A549 (cell line): ENCODE measurements at regions not wholly inside any gene's neighbourhood (a gene's known extent, or its start where the extent isn't known, plus 50 kb on each side); places are given as distances from the start of the nearest gene placed in this dataset.

ENCODE experiments used
- ATAC-seq, 2 experiments: fragments of 200-7000 bp in 1 of 2; fragments of >200 bp in 1 of 2; cut with Nextera tagmentation in 1 of 2; cut with Tn5 transposase in 1 of 2; 3 replicates each; pipeline versions ENCODE4 v1.8.0 to v1.9.1; 2018 to 2020; ENCODE audit warnings: mild to moderate bottlenecking in 1 of 2, moderate library complexity in 1 of 2
- CTCF ChIA-PET: fragments of 300-600 bp; sonication (Branson Sonifier 250); formaldehyde crosslinking; extraction: SDS; loops from one replicate; lab custom pipeline; 2021; ENCODE audit warnings: antibody characterized with exemption, inconsistent platforms; lab: Yijun Ruan, JAX
- POLR2A ChIA-PET: fragments of 350-600 bp; formaldehyde crosslinking; extraction: SDS; loops from one replicate; lab custom pipeline; 2021; ENCODE audit warnings: antibody characterized with exemption, inconsistent platforms; lab: Yijun Ruan, JAX
- DNase-seq, 2 experiments: peaks; one replicate each; pipeline versions ENCODE4 v3.0.0 to v3.0.0-alpha.2; 2011 to 2016; ENCODE audit warnings: low read depth in 1 of 2, low spot score in 1 of 2
- FAIRE-seq: peaks from 2 replicates; lab custom pipeline; 2011; peaks lifted over from hg19 to GRCh38; lab: Jason Lieb, UNC
- H3K27ac ChIP-seq, 2 experiments: fragments of >200 bp; sonication (Bioruptor Twin); formaldehyde crosslinking; 3 replicates each; pipeline ENCODE4 v1.5.1; 2016 to 2017
- H3K4me1 ChIP-seq: fragments of >200 bp; sonication (Bioruptor Twin); formaldehyde crosslinking; 3 replicates; pipeline ENCODE4 v1.6.1; 2016
- H3K4me2 ChIP-seq: fragments of >200 bp; sonication (Bioruptor Twin); formaldehyde crosslinking; 3 replicates; pipeline ENCODE4 v1.6.1; 2016
- H3K4me3 ChIP-seq: fragments of >200 bp; sonication (Bioruptor Twin); formaldehyde crosslinking; 3 replicates; pipeline ENCODE4 v1.5.1; 2016
- H3K9me3 ChIP-seq: fragments of >200 bp; sonication (Bioruptor Twin); formaldehyde crosslinking; 3 replicates; pipeline ENCODE4 v1.6.1; 2016
- CHD4 ChIP-seq: fragments of 200-600 bp; sonication (generic); IDR thresholded peaks from 2 replicates; pipeline ENCODE4 v1.6.1; 2016; ENCODE audit warnings: antibody characterized with exemption, mild to moderate bottlenecking, borderline replicate concordance
- CTCF ChIP-seq: fragments of >200 bp; sonication (Bioruptor Twin); formaldehyde crosslinking; IDR thresholded peaks from 3 replicates; pipeline ENCODE4 v1.5.1; 2016
- EP300 ChIP-seq, 2 experiments: fragments of >200 bp; sonication (Bioruptor Twin); formaldehyde crosslinking; IDR thresholded peaks; 2 replicates in 1 of 2; 3 replicates in 1 of 2; pipeline ENCODE4 v1.6.1; 2016 to 2017
- FOSB ChIP-seq: fragments of 250-450 bp; sonication (Bioruptor Pico); IDR thresholded peaks from 2 replicates; pipeline ENCODE4 v1.5.0; 2020; ENCODE audit warnings: mild to moderate bottlenecking, moderate library complexity
- HES2 ChIP-seq: fragments of >200 bp; sonication (Bioruptor Twin); formaldehyde crosslinking; IDR thresholded peaks from 2 replicates; pipeline ENCODE4 v1.6.1; 2016
- HEYL ChIP-seq: fragments of 250-450 bp; sonication (Bioruptor Pico); IDR thresholded peaks from 2 replicates; pipeline ENCODE4 v1.8.0; 2021; ENCODE audit warnings: mild to moderate bottlenecking, moderate library complexity
- KDM1A ChIP-seq: fragments of 200-600 bp; sonication (generic); IDR thresholded peaks from 2 replicates; pipeline ENCODE4 v1.6.1; 2016; ENCODE audit warnings: low read depth, mild to moderate bottlenecking
- MYC ChIP-seq: IDR thresholded peaks from 2 replicates; pipeline ENCODE4 v1.6.1; 2012; ENCODE audit warnings: mild to moderate bottlenecking, inconsistent platforms, low read length, improper control_type of control experiment, borderline replicate concordance
- PBX3 ChIP-seq: IDR thresholded peaks from 2 replicates; pipeline ENCODE4 v1.6.1; 2012
- RAD21 ChIP-seq, 2 experiments: fragments of >200 bp in 1 of 2; sonication (Bioruptor Twin) in 1 of 2; formaldehyde crosslinking in 1 of 2; IDR thresholded peaks in 1 of 2; conservative IDR thresholded peaks in 1 of 2; 2 replicates in 1 of 2; 3 replicates in 1 of 2; pipeline ENCODE4 v1.6.1; 2012 to 2018; ENCODE audit warnings: inconsistent platforms in 1 of 2
- RARB ChIP-seq: fragments of 250-450 bp; sonication (Bioruptor Pico); IDR thresholded peaks from 2 replicates; pipeline ENCODE4 v1.8.0; 2021; ENCODE audit warnings: mild to moderate bottlenecking, moderate library complexity
- RFX5 ChIP-seq: fragments of 450-650 bp; IDR thresholded peaks from 2 replicates; pipeline ENCODE4 v1.7.1; 2014; ENCODE audit warnings: antibody characterized with exemption, mild to moderate bottlenecking, moderate library complexity
- SMC3 ChIP-seq: fragments of >200 bp; sonication (Bioruptor Twin); formaldehyde crosslinking; IDR thresholded peaks from 3 replicates; pipeline ENCODE4 v1.6.1; 2018; ENCODE audit warnings: inconsistent platforms
- SREBF2 ChIP-seq: fragments of 450-650 bp; IDR thresholded peaks from 2 replicates; pipeline ENCODE4 v1.6.1; 2014; ENCODE audit warnings: mild to moderate bottlenecking, moderate library complexity
- TFCP2L1 ChIP-seq: fragments of 250-450 bp; sonication (Bioruptor Pico); IDR thresholded peaks from 2 replicates; pipeline ENCODE4 v1.5.0; 2021; ENCODE audit warnings: mild to moderate bottlenecking
- ZFP36 ChIP-seq: fragments of 450-650 bp; IDR thresholded peaks from 2 replicates; pipeline ENCODE4 v1.6.1; 2014; ENCODE audit warnings: borderline replicate concordance; ENCODE audit not compliant: partially characterized antibody
- WGBS: methylation state at CpG from one replicate; pipeline ENCODE4 v1.1.6; 2017; ENCODE audit errors: missing lambda C conversion rate; 5-methylcytosine and 5-hydroxymethylcytosine counted together
- TF ChIP-seq, protein P1 (sequence below): fragments of 250-450 bp; sonication (Bioruptor Pico); IDR thresholded peaks from 2 replicates; pipeline ENCODE4 v1.5.0; 2021; ENCODE audit warnings: mild to moderate bottlenecking, moderate library complexity, borderline replicate concordance
- TF ChIP-seq, protein P2 (sequence below): fragments of 450-650 bp; IDR thresholded peaks from 2 replicates; pipeline ENCODE4 v1.6.1; 2014; ENCODE audit warnings: antibody characterized with exemption

GRCh38 chr3:94431876-94432570, 369.2 kb downstream of the NSUN3 start:
- no peak for ATAC-seq
- WGBS, result 52% methylated on average over 3 of the region's 3 CpGs
- FAIRE-seq, result no peak
- POLR2A ChIA-PET, result no interaction called here
- H3K4me1 ChIP-seq, result no peaks in the 10 kb centered on the region
- no peaks in the 10 kb centered on the region for H3K9me3 ChIP-seq
- no peak overlapping the region for H3K4me3 ChIP-seq
- DNase-seq, result no peak
- TF ChIP-seq HEYL (CRISPR knock-in tag) (no peak), SREBF2 (no peak), KDM1A (no peak), EP300 (IDR thresholded peaks at IDR 0.05) (no peak), RARB (no peak), RAD21 (conservative IDR thresholded peaks at IDR 0.05 in 1 of 2, IDR thresholded peaks at IDR 0.05 in 1 of 2) (no peak), PBX3 (no peak), CTCF (no peak), SMC3 (no peak), HES2 (no peak), FOSB (CRISPR knock-in tag) (no peak), RFX5 (no peak), ZFP36 (no peak), TFCP2L1 (no peak)
- TF ChIP-seq, protein P1, sequence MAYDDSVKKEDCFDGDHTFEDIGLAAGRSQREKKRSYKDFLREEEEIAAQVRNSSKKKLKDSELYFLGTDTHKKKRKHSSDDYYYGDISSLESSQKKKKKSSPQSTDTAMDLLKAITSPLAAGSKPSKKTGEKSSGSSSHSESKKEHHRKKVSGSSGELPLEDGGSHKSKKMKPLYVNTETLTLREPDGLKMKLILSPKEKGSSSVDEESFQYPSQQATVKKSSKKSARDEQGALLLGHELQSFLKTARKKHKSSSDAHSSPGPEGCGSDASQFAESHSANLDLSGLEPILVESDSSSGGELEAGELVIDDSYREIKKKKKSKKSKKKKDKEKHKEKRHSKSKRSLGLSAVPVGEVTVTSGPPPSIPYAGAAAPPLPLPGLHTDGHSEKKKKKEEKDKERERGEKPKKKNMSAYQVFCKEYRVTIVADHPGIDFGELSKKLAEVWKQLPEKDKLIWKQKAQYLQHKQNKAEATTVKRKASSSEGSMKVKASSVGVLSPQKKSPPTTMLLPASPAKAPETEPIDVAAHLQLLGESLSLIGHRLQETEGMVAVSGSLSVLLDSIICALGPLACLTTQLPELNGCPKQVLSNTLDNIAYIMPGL (CRISPR knock-in tag), result no peak
- TF ChIP-seq, all 56 proteins: peak for 0
- CTCF ChIA-PET, result interaction anchor here (1.5 kb wide), 1 partner anchor 25 kb away, joined by 3 read pairs; no protein-coding TSS in a partner anchor
- Histone ChIP-seq H3K4me2 (no peak overlapping the region), H3K27ac (no peak overlapping the region)

GRCh38 chr3:94433811-94434210, 370.9 kb downstream of the NSUN3 start:
- FAIRE-seq (no peak), DNase-seq (no peak), ATAC-seq (no peak)
- no peaks in the 10 kb centered on the region for H3K9me3 ChIP-seq
- CTCF ChIA-PET, result no interaction called here
- no peak overlapping the region for H3K4me3 ChIP-seq
- no peaks in the 10 kb centered on the region for H3K4me1 ChIP-seq
- POLR2A ChIA-PET, result no interaction called here
- H3K27ac ChIP-seq, result no peak overlapping the region
- no peak overlapping the region for H3K4me2 ChIP-seq
- TF ChIP-seq CHD4, result no peak
- TF ChIP-seq, protein P1 (CRISPR knock-in tag), result no peak
- TF ChIP-seq ZFP36, result no peak
- TF ChIP-seq, protein P2, sequence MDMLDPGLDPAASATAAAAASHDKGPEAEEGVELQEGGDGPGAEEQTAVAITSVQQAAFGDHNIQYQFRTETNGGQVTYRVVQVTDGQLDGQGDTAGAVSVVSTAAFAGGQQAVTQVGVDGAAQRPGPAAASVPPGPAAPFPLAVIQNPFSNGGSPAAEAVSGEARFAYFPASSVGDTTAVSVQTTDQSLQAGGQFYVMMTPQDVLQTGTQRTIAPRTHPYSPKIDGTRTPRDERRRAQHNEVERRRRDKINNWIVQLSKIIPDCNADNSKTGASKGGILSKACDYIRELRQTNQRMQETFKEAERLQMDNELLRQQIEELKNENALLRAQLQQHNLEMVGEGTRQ, result no peak
- TF ChIP-seq MYC, result no peak
